Heart left ventricle (tissue), 16 donors: ENCODE measurements at regions not wholly inside any gene's neighbourhood (a gene's known extent, or its start where the extent isn't known, plus 50 kb on each side); places are given as distances from the start of the nearest gene placed in this dataset.

Source experiments
- ATAC-seq, 4 donors: fragments of 200-7000 bp; cut with Tn5 transposase; one replicate each; pipeline ENCODE4 v1.9.1; 2020 to 2022; ENCODE audit warnings: moderate library complexity in 4 of 4, mild to moderate bottlenecking in 3 of 4, moderate number of reproducible peaks in 1 of 4
- DNase-seq, 5 donors: peaks; one replicate each; pipeline ENCODE4 v3.0.0-alpha.2; 2020
- H3K27ac ChIP-seq, 12 donors: fragments of 200-600 bp; sonication (generic) in 4 of 12; one replicate each; pipeline versions ENCODE4 v1.5.0 to v1.8.0; 2016 to 2022; ENCODE audit warnings: mild to moderate bottlenecking in 2 of 12
- H3K27me3 ChIP-seq, 9 donors: fragments of 200-600 bp; sonication (generic) in 2 of 9; one replicate each; pipeline versions ENCODE4 v1.5.1 to v1.8.0; 2016 to 2022; ENCODE audit warnings: mild to moderate bottlenecking in 3 of 9
- H3K36me3 ChIP-seq, 9 donors: fragments of 200-600 bp; sonication (generic) in 2 of 9; one replicate each; pipeline versions ENCODE4 v1.5.0 to v1.8.0; 2018 to 2022; ENCODE audit warnings: mild to moderate bottlenecking in 2 of 9
- H3K4me1 ChIP-seq, 12 donors: fragments of 200-600 bp; sonication (generic) in 4 of 12; one replicate each; pipeline versions ENCODE4 v1.5.0 to v1.8.0; 2016 to 2022; ENCODE audit warnings: mild to moderate bottlenecking in 3 of 12
- H3K4me3 ChIP-seq, 12 donors: fragments of 200-600 bp; sonication (generic) in 4 of 12; one replicate each; pipeline versions ENCODE4 v1.5.0 to v1.8.0; 2017 to 2022; ENCODE audit warnings: mild to moderate bottlenecking in 9 of 12, moderate library complexity in 4 of 12
- H3K9me3 ChIP-seq, 12 donors: fragments of 200-600 bp; sonication (generic) in 4 of 12; one replicate each; pipeline versions ENCODE4 v1.5.0 to v1.8.0; 2016 to 2022; ENCODE audit warnings: mild to moderate bottlenecking in 1 of 12
- CTCF ChIP-seq, 12 donors: fragments of 200-600 bp; sonication (generic) in 4 of 12; IDR thresholded peaks; one replicate each; pipeline versions ENCODE4 v1.5.0 to v1.8.0; 2018 to 2022; ENCODE audit warnings: antibody characterized with exemption in 12 of 12, mild to moderate bottlenecking in 5 of 12
- POLR2A ChIP-seq, 2 donors: fragments of 450-650 bp; IDR thresholded peaks; one replicate each; pipeline ENCODE4 v1.6.1; 2017; ENCODE audit warnings: antibody characterized with exemption in 2 of 2, mild to moderate bottlenecking in 2 of 2, moderate library complexity in 2 of 2
- WGBS, 4 donors: extraction: QIAGEN DNeasy Blood & Tissue Kit in 2 of 4; methylation state at CpG; one replicate each; pipeline versions ENCODE4 v1.1.5 to v1.1.7; 2013 to 2018; 5-methylcytosine and 5-hydroxymethylcytosine counted together
- intact Hi-C, 10 donors: fragments of 100-400 bp; cut with DNase I; formaldehyde crosslinking; loops; one replicate each; pipeline versions ENCODE4 v1.11.1 to v1.14.2; 2022
- donor health status: ischemic (EF 13 %, LVEDD 7.1; RV severe dilation, severe dysfunction).
- donor health status: healthy with polysubstance abuse.
- donor health status: DM: no; HTN: yes; CAD: no.
- donor health status: DM: no; HTN: no; CAD: no.
- donor health status: ischemic (EF 25% LVEDD 6.9; RV normal size, moderate dysfunction).
- donor health status: ischemic (EF 25% LVEDD 5.7; RV mildly dilated, moderate dysfunction).
- donor health status: healthy.
- donor health status: DM: yes; HTN: yes; CAD: no.
- donor health status: ischemic (EF 35%, LVEDD 5.7; RV mildly dilated, moderate dysfunction).
- donor health status: nonischemic (EF 11% LVEDD 7.7; RV severe dilation, severe dysfunction).
- donor health status: DM: yes; HTN: yes; CAD: no.
- donor health status: PGD.
- donor health status: ischemic (EF 29% LVEDD 5.4; RV normal size, mild dysfunction).
- donor health status: nonischemic (EF 23%, LVEDD 6.1; RV moderate dilation, normal function).

GRCh38 chr10:8911032-8911431 lies 856.5 kb downstream of the GATA3 start:
- Histone ChIP-seq H3K27ac (no peak overlapping the region), H3K9me3 (no peaks in the 10 kb centered on the region), H3K4me3 (no peak overlapping the region), H3K36me3 (no peaks in the 10 kb centered on the region), H3K27me3 (no peaks in the 10 kb centered on the region), H3K4me1 (no peaks in the 10 kb centered on the region)
- ATAC-seq (no peak), DNase-seq (no peak)
- TF ChIP-seq POLR2A (IDR thresholded peaks at IDR 0.05), result no peak
- no peak for TF ChIP-seq CTCF (IDR thresholded peaks at IDR 0.05)
- WGBS, 4 donors, result 78 to 81% (median 79%) methylated on average over 1 of the region's 1 CpG
- intact Hi-C loops, result no loop called here

GRCh38 chr10:8912108-8912507 lies 857.6 kb downstream of the GATA3 start:
- TF ChIP-seq POLR2A (IDR thresholded peaks at IDR 0.05), result no peak
- no peak for TF ChIP-seq CTCF (IDR thresholded peaks at IDR 0.05)
- no peaks in the 10 kb centered on the region for H3K4me1 ChIP-seq
- ATAC-seq (no peak), DNase-seq (no peak)
- no peaks in the 10 kb centered on the region for H3K27me3 ChIP-seq
- H3K9me3 ChIP-seq, result no peaks in the 10 kb centered on the region
- no peak overlapping the region for H3K27ac ChIP-seq
- intact Hi-C loops, result no loop called here
- no peak overlapping the region for H3K4me3 ChIP-seq
- no peaks in the 10 kb centered on the region for H3K36me3 ChIP-seq
- 31 to 45% (median 40%) methylated on average over 4 of the region's 4 CpGs for WGBS, 4 donors

- no peak for DNase-seq
- ATAC-seq, result no peak
- 51 to 65% (median 53%) methylated on average over 4 of the region's 4 CpGs for WGBS, 4 donors
- Histone ChIP-seq H3K4me3 (no peak overlapping the region), H3K27me3 (no peaks in the 10 kb centered on the region), H3K27ac (no peak overlapping the region), H3K9me3 (no peaks in the 10 kb centered on the region), H3K4me1 (no peaks in the 10 kb centered on the region), H3K36me3 (no peaks in the 10 kb centered on the region)
- intact Hi-C loops, result no loop called here
- no peak for TF ChIP-seq POLR2A (IDR thresholded peaks at IDR 0.05)
- TF ChIP-seq CTCF (IDR thresholded peaks at IDR 0.05), result no peak
Measured at GRCh38 chr10:8913720-8914119, 859.2 kb downstream of the GATA3 start.

- Histone ChIP-seq H3K36me3 (no peaks in the 10 kb centered on the region), H3K4me3 (no peak overlapping the region), H3K27ac (no peak overlapping the region), H3K4me1 (no peaks in the 10 kb centered on the region), H3K9me3 (no peaks in the 10 kb centered on the region), H3K27me3 (no peaks in the 10 kb centered on the region)
- WGBS, 4 donors, result 44 to 58% (median 54%) methylated on average over 4 of the region's 4 CpGs
- intact Hi-C loops, result no loop called here
- no peak for ATAC-seq
- no peak for DNase-seq
- TF ChIP-seq POLR2A (IDR thresholded peaks at IDR 0.05) (no peak), CTCF (IDR thresholded peaks at IDR 0.05) (no peak)
Measured at GRCh38 chr10:8919280-8919679, 864.8 kb downstream of the GATA3 start.
